ENCODE measurements at regions not wholly inside any gene's neighbourhood (a gene's known extent, or its start where the extent isn't known, plus 50 kb on each side); places are given as distances from the start of the nearest gene placed in this dataset.

- TF ChIP-seq, protein P1, sequence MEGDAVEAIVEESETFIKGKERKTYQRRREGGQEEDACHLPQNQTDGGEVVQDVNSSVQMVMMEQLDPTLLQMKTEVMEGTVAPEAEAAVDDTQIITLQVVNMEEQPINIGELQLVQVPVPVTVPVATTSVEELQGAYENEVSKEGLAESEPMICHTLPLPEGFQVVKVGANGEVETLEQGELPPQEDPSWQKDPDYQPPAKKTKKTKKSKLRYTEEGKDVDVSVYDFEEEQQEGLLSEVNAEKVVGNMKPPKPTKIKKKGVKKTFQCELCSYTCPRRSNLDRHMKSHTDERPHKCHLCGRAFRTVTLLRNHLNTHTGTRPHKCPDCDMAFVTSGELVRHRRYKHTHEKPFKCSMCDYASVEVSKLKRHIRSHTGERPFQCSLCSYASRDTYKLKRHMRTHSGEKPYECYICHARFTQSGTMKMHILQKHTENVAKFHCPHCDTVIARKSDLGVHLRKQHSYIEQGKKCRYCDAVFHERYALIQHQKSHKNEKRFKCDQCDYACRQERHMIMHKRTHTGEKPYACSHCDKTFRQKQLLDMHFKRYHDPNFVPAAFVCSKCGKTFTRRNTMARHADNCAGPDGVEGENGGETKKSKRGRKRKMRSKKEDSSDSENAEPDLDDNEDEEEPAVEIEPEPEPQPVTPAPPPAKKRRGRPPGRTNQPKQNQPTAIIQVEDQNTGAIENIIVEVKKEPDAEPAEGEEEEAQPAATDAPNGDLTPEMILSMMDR (conservative IDR thresholded peaks at IDR 0.05 in 1 of 2, IDR thresholded peaks at IDR 0.05 in 1 of 2; ENCODE audit: extremely low read depth in 1 of 2, insufficient read depth in 1 of 2, low read depth in 1 of 2, low read length in 2 of 2): no peak
- no peak for TF ChIP-seq EZH2 (IDR thresholded peaks at IDR 0.05; ENCODE audit: borderline replicate concordance, low read length)
Measured at GRCh38 chr6:80940571-80940970, 811.9 kb downstream of the TENT5A start.
